ENCODE measurements at regions not wholly inside any gene's neighbourhood (a gene's known extent, or its start where the extent isn't known, plus 50 kb on each side); places are given as distances from the start of the nearest gene placed in this dataset.

GRCh38 chr7:118059209-118059608 is 124.8 kb upstream of the LSM8 start:
- DNase-seq (ENCODE audit: low read depth): no peak
- H3K4me3 ChIP-seq (ENCODE audit: control insufficient read depth, low read depth, low read length): no peak overlapping the region
- TF ChIP-seq CTCF (IDR thresholded peaks at IDR 0.05; ENCODE audit: control insufficient read depth, insufficient read depth, low read depth, low read length, missing control alignments): no peak

- H3K4me3 ChIP-seq (ENCODE audit: control insufficient read depth, low read depth, low read length): no peak overlapping the region
- no peak for TF ChIP-seq CTCF (IDR thresholded peaks at IDR 0.05; ENCODE audit: control insufficient read depth, insufficient read depth, low read depth, low read length, missing control alignments)
Measured at GRCh38 chr7:118060692-118061091, 123.3 kb upstream of the LSM8 start.

GRCh38 chr7:118061386-118061785 is 122.6 kb upstream of the LSM8 start:
- H3K4me3 ChIP-seq (ENCODE audit: control insufficient read depth, low read depth, low read length): no peak overlapping the region
- no peak for TF ChIP-seq CTCF (IDR thresholded peaks at IDR 0.05; ENCODE audit: control insufficient read depth, insufficient read depth, low read depth, low read length, missing control alignments)
- no peak for DNase-seq (ENCODE audit: low read depth)

More at GRCh38 chr7:118060692-118061091, 123.3 kb upstream of the LSM8 start:
- DNase-seq (ENCODE audit: low read depth): no peak

DNA sequence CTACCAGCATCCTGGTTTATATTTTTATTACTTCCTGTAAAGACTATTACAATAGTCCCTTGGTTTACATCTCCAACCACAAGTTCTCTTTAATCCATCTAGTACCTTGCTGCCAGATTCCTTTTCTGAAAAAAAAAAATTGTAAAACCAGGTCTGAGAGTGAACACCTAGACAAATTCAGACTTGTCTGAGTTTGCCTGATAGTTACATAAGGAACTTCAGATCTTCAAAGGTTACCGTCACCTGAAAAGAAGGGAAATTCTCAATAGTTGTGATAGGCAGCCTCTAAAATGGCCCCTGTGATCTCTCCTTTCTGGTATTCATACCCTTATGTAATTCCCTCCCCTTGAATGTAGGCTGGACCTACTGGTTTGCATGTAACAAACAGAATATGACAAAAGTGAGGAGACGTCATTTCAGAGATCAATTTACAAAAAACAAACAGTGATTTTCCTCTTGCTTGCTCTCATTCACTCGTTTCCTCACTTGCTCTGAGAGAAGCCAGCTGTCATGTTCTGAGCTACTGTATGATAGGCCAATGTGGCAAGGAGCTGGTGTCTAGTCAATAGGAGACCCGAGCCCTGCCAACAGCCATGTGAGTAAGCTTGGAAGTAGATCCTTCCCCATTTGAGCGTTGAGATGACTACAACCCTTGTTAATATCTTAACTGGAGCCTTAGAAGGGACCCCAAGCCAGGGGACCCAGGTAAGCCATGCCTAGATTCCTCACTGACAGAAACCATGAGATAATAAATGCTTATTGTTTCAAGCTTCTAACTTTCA is 110.9 kb upstream of the LSM8 start:
- no peak overlapping the region for H3K4me3 ChIP-seq (ENCODE audit: control insufficient read depth, low read depth, low read length)
- no peak for TF ChIP-seq CTCF (IDR thresholded peaks at IDR 0.05; ENCODE audit: control insufficient read depth, insufficient read depth, low read depth, low read length, missing control alignments)
- DNase-seq (ENCODE audit: low read depth): no peak

- DNase-seq (ENCODE audit: low read depth): no peak
- H3K4me3 ChIP-seq (ENCODE audit: control insufficient read depth, low read depth, low read length): no peak overlapping the region
- no peak for TF ChIP-seq CTCF (IDR thresholded peaks at IDR 0.05; ENCODE audit: control insufficient read depth, insufficient read depth, low read depth, low read length, missing control alignments)
Measured at GRCh38 chr7:118075936-118076335, 108.0 kb upstream of the LSM8 start.

DNA sequence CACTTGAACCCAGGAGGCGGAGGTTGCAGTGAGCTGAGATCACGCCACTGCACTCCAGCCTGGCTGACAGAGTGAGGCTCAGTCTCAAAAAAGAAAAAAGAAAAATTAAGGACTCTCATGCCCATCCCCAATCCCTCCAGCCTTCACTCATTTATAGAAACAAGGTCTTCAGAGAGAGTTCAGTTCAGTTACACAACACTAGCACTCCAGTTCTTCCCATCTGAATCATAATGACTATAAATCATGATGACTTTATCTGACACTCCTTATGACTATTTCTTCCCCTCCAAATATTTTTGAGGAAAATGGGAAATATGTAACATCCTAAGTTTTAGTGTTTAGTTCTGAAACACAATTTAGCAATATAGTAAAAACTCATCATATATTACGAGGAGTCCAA is 107.4 kb upstream of the LSM8 start:
- TF ChIP-seq CTCF (IDR thresholded peaks at IDR 0.05; ENCODE audit: control insufficient read depth, insufficient read depth, low read depth, low read length, missing control alignments): no peak
- H3K4me3 ChIP-seq (ENCODE audit: control insufficient read depth, low read depth, low read length): no peak overlapping the region
- DNase-seq (ENCODE audit: low read depth): no peak
